ENCODE measurements at regions not wholly inside any gene's neighbourhood (a gene's known extent, or its start where the extent isn't known, plus 50 kb on each side); places are given as distances from the start of the nearest gene placed in this dataset.
"Not testable (repeated sequence)": the region's sequence is repeated elsewhere in the genome, so short reads cannot be mapped to it uniquely, and the experiment has no call there.

DNA sequence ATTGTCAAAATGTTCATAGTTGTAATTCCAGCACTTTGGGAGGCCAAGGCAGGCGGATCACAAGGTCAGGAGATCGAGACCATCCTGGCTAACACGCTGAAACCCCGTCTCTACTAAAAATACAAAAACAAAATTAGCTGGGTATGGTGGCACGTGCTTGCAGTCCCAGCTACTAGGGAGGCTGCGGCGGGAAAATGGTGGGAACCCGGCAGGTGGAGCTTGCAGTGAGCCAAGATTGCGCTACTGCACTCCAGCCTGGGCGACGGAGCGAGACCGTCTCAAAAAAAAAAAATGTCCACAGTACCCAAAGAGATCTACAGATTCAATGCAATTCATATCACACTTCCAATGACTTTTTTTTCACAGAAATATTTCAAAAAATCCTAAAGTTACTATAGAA lies 1610.3 kb upstream of the FLRT2 start:
- TF ChIP-seq, protein P1, sequence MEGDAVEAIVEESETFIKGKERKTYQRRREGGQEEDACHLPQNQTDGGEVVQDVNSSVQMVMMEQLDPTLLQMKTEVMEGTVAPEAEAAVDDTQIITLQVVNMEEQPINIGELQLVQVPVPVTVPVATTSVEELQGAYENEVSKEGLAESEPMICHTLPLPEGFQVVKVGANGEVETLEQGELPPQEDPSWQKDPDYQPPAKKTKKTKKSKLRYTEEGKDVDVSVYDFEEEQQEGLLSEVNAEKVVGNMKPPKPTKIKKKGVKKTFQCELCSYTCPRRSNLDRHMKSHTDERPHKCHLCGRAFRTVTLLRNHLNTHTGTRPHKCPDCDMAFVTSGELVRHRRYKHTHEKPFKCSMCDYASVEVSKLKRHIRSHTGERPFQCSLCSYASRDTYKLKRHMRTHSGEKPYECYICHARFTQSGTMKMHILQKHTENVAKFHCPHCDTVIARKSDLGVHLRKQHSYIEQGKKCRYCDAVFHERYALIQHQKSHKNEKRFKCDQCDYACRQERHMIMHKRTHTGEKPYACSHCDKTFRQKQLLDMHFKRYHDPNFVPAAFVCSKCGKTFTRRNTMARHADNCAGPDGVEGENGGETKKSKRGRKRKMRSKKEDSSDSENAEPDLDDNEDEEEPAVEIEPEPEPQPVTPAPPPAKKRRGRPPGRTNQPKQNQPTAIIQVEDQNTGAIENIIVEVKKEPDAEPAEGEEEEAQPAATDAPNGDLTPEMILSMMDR (conservative IDR thresholded peaks at IDR 0.05; ENCODE audit: low read length) = not testable (repeated sequence)
- TF ChIP-seq EZH2phosphoT487 (IDR thresholded peaks at IDR 0.05; ENCODE audit: borderline replicate concordance, low read depth, low read length) = not testable (repeated sequence)

Data from OCI-LY7 (cell line).